ENCODE measurements at regions not wholly inside any gene's neighbourhood (a gene's known extent, or its start where the extent isn't known, plus 50 kb on each side); places are given as distances from the start of the nearest gene placed in this dataset.

- no peaks in the 10 kb centered on the region for H3K9me3 ChIP-seq (ENCODE audit: control insufficient read depth in 4 of 4, low read length in 3 of 4)
- H3K4me1 ChIP-seq (ENCODE audit: control insufficient read depth in 4 of 4, insufficient read depth in 4 of 4, low read length in 3 of 4): no peaks in the 10 kb centered on the region
- no peaks in the 10 kb centered on the region for H3K36me3 ChIP-seq (ENCODE audit: control insufficient read depth in 4 of 4, insufficient read depth in 3 of 4, low read depth in 1 of 4, low read length in 3 of 4)
- H3K9ac ChIP-seq (ENCODE audit: low read depth in 1 of 2, low read length in 2 of 2): no peak overlapping the region
- peaks cover 0 to 3% (median 0%) of the 10 kb centered on the region in 4 donors for H3K27me3 ChIP-seq (ENCODE audit: control insufficient read depth in 4 of 4, insufficient read depth in 4 of 4, low read length in 3 of 4)
- DNase-seq (ENCODE audit: low spot score): no peak
- H3K4me3 ChIP-seq (ENCODE audit: low read depth in 1 of 3, low read length in 3 of 3): no peak overlapping the region
- TF ChIP-seq GABPA (IDR thresholded peaks at IDR 0.05 in 1 of 2, conservative IDR thresholded peaks at IDR 0.05 in 1 of 2): no peak
- TF ChIP-seq RAD21 (IDR thresholded peaks at IDR 0.05): no peak
- TF ChIP-seq, protein P1, sequence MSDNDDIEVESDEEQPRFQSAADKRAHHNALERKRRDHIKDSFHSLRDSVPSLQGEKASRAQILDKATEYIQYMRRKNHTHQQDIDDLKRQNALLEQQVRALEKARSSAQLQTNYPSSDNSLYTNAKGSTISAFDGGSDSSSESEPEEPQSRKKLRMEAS (IDR thresholded peaks at IDR 0.05): no peak
- TF ChIP-seq TAF1 (conservative IDR thresholded peaks at IDR 0.05): no peak
- no peak for TF ChIP-seq EGR1 (IDR thresholded peaks at IDR 0.05; ENCODE audit: low read depth in 2 of 2)
- TF ChIP-seq SP1 (IDR thresholded peaks at IDR 0.05): no peak
- TF ChIP-seq ATF3 (IDR thresholded peaks at IDR 0.05): no peak
- no peak for TF ChIP-seq FOXA2 (IDR thresholded peaks at IDR 0.05)
- TF ChIP-seq, protein P2, sequence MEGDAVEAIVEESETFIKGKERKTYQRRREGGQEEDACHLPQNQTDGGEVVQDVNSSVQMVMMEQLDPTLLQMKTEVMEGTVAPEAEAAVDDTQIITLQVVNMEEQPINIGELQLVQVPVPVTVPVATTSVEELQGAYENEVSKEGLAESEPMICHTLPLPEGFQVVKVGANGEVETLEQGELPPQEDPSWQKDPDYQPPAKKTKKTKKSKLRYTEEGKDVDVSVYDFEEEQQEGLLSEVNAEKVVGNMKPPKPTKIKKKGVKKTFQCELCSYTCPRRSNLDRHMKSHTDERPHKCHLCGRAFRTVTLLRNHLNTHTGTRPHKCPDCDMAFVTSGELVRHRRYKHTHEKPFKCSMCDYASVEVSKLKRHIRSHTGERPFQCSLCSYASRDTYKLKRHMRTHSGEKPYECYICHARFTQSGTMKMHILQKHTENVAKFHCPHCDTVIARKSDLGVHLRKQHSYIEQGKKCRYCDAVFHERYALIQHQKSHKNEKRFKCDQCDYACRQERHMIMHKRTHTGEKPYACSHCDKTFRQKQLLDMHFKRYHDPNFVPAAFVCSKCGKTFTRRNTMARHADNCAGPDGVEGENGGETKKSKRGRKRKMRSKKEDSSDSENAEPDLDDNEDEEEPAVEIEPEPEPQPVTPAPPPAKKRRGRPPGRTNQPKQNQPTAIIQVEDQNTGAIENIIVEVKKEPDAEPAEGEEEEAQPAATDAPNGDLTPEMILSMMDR (IDR thresholded peaks at IDR 0.05; ENCODE audit: low read depth, low read length, missing input control): no peak
- TF ChIP-seq JUND (IDR thresholded peaks at IDR 0.05): no peak
- no peak for TF ChIP-seq HNF4G (IDR thresholded peaks at IDR 0.05)
- TF ChIP-seq YY1 (IDR thresholded peaks at IDR 0.05): no peak
- no peak for TF ChIP-seq ZBTB33 (IDR thresholded peaks at IDR 0.05)
- TF ChIP-seq HNF4A (conservative IDR thresholded peaks at IDR 0.05): no peak
- no peak for TF ChIP-seq NR2F2 (IDR thresholded peaks at IDR 0.05)
- TF ChIP-seq RXRA (IDR thresholded peaks at IDR 0.05): no peak
- TF ChIP-seq, protein P3, sequence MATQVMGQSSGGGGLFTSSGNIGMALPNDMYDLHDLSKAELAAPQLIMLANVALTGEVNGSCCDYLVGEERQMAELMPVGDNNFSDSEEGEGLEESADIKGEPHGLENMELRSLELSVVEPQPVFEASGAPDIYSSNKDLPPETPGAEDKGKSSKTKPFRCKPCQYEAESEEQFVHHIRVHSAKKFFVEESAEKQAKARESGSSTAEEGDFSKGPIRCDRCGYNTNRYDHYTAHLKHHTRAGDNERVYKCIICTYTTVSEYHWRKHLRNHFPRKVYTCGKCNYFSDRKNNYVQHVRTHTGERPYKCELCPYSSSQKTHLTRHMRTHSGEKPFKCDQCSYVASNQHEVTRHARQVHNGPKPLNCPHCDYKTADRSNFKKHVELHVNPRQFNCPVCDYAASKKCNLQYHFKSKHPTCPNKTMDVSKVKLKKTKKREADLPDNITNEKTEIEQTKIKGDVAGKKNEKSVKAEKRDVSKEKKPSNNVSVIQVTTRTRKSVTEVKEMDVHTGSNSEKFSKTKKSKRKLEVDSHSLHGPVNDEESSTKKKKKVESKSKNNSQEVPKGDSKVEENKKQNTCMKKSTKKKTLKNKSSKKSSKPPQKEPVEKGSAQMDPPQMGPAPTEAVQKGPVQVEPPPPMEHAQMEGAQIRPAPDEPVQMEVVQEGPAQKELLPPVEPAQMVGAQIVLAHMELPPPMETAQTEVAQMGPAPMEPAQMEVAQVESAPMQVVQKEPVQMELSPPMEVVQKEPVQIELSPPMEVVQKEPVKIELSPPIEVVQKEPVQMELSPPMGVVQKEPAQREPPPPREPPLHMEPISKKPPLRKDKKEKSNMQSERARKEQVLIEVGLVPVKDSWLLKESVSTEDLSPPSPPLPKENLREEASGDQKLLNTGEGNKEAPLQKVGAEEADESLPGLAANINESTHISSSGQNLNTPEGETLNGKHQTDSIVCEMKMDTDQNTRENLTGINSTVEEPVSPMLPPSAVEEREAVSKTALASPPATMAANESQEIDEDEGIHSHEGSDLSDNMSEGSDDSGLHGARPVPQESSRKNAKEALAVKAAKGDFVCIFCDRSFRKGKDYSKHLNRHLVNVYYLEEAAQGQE (IDR thresholded peaks at IDR 0.05): no peak
- TF ChIP-seq FOXA1 (IDR thresholded peaks at IDR 0.05): no peak
- 55% methylated on average over 2 of the region's 2 CpGs for whole genome bisulfite sequencing
- no peak overlapping the region for H3K27ac ChIP-seq (ENCODE audit: low read depth in 1 of 2, low read length in 2 of 2)
Measured at GRCh38 chr13:76223565-76223964, 587.4 kb downstream of the LMO7 start.

Data from liver (tissue), 8 donors.